WTC11 (cell line): ENCODE measurements at regions not wholly inside any gene's neighbourhood (a gene's known extent, or its start where the extent isn't known, plus 50 kb on each side); places are given as distances from the start of the nearest gene placed in this dataset.

Experiments used
- ATAC-seq: fragments of 200-7000 bp; cut with Tn5 transposase; 2 replicates; pipeline ENCODE4 v1.10.0; 2021; ENCODE audit warnings: mild to moderate bottlenecking, moderate library complexity
- CTCF ChIA-PET: fragments of 300-600 bp; sonication (Branson Sonifier 250); formaldehyde crosslinking; loops from one replicate; lab custom pipeline; 2021; ENCODE audit warnings: antibody characterized with exemption; lab: Charles Lee
- POLR2A ChIA-PET: fragments of 350-600 bp; sonication (Branson Sonifier 250); formaldehyde crosslinking; loops from one replicate; lab custom pipeline; 2021; ENCODE audit warnings: antibody characterized with exemption; lab: Charles Lee
- DNase-seq: peaks from one replicate; pipeline ENCODE4 v3.0.0; 2021; ENCODE audit warnings: low spot score
- H3K27ac Mint-ChIP-seq: 2 replicates; pipeline ENCODE4 v1.8.0; 2021; ENCODE audit warnings: mixed read lengths
- H3K27me3 Mint-ChIP-seq: 2 replicates; pipeline ENCODE4 v1.8.0; 2021; ENCODE audit warnings: low read depth, mild to moderate bottlenecking, moderate library complexity, mixed read lengths
- H3K36me3 Mint-ChIP-seq: 2 replicates; pipeline ENCODE4 v1.8.0; 2021; ENCODE audit warnings: mixed read lengths
- H3K4me1 Mint-ChIP-seq: 2 replicates; pipeline ENCODE4 v1.8.0; 2022; ENCODE audit warnings: mixed read lengths
- H3K4me3 Mint-ChIP-seq: 2 replicates; pipeline ENCODE4 v1.8.0; 2021; ENCODE audit warnings: mild to moderate bottlenecking, moderate library complexity, mixed read lengths
- H3K9me3 Mint-ChIP-seq: 2 replicates; pipeline ENCODE4 v1.8.0; 2021; ENCODE audit warnings: mixed read lengths
- CBFB ChIP-seq: sonication (generic); formaldehyde crosslinking; IDR thresholded peaks from 2 replicates; pipeline ENCODE4 v1.8.1; 2022; ENCODE audit warnings: mild to moderate bottlenecking, low read depth, missing genetic modification reagents
- CREM ChIP-seq: sonication (generic); formaldehyde crosslinking; IDR thresholded peaks from 2 replicates; pipeline ENCODE4 v1.8.1; 2022; ENCODE audit warnings: mild to moderate bottlenecking, missing genetic modification reagents, moderate library complexity
- ETV6 ChIP-seq: sonication (generic); formaldehyde crosslinking; IDR thresholded peaks from 2 replicates; pipeline ENCODE4 v1.8.1; 2022; ENCODE audit warnings: mild to moderate bottlenecking, missing genetic modification reagents
- FOXJ3 ChIP-seq: sonication (generic); formaldehyde crosslinking; IDR thresholded peaks from 2 replicates; pipeline ENCODE4 v1.9.0; 2021; ENCODE audit warnings: missing genetic modification reagents, mild to moderate bottlenecking, borderline replicate concordance
- SMAD4 ChIP-seq: sonication (generic); formaldehyde crosslinking; IDR thresholded peaks from 2 replicates; pipeline ENCODE4 v1.8.0; 2022; ENCODE audit warnings: mild to moderate bottlenecking, missing genetic modification reagents
- TP53 ChIP-seq: sonication (generic); formaldehyde crosslinking; IDR thresholded peaks from 2 replicates; pipeline ENCODE4 v1.8.1; 2023; ENCODE audit warnings: mild to moderate bottlenecking, missing genetic modification reagents
- ZNF219 ChIP-seq: sonication (generic); formaldehyde crosslinking; IDR thresholded peaks from 2 replicates; pipeline ENCODE4 v1.8.0; 2023; ENCODE audit warnings: missing genetic modification reagents, mild to moderate bottlenecking, borderline replicate concordance
- TF ChIP-seq, protein P1 (sequence below): sonication (generic); formaldehyde crosslinking; IDR thresholded peaks from 2 replicates; pipeline ENCODE4 v1.8.1; 2022; ENCODE audit warnings: missing genetic modification reagents, borderline replicate concordance
- TF ChIP-seq, protein P2 (sequence below): sonication (generic); formaldehyde crosslinking; IDR thresholded peaks from 2 replicates; pipeline ENCODE4 v1.8.1; 2023; ENCODE audit warnings: mild to moderate bottlenecking, missing genetic modification reagents, borderline replicate concordance
- TF ChIP-seq, protein P3 (sequence below): sonication (generic); formaldehyde crosslinking; IDR thresholded peaks from 2 replicates; pipeline ENCODE4 v1.8.1; 2023; ENCODE audit warnings: mild to moderate bottlenecking, missing genetic modification reagents, moderate library complexity
- TF ChIP-seq, protein P4 (sequence below): fragments of 250-450 bp; sonication (Bioruptor Pico); IDR thresholded peaks from 2 replicates; pipeline ENCODE4 v1.9.0; 2021; ENCODE audit warnings: mild to moderate bottlenecking, borderline replicate concordance
- TF ChIP-seq, protein P5 (sequence below): sonication (generic); formaldehyde crosslinking; IDR thresholded peaks from 2 replicates; pipeline ENCODE4 v1.8.1; 2023; ENCODE audit warnings: mild to moderate bottlenecking, missing genetic modification reagents
- TF ChIP-seq, protein P6 (sequence below): sonication (generic); formaldehyde crosslinking; IDR thresholded peaks from 2 replicates; pipeline ENCODE4 v1.8.0; 2023; ENCODE audit warnings: missing genetic modification reagents
- TF ChIP-seq, protein P7 (sequence below): fragments of 250-450 bp; sonication (Bioruptor Pico); IDR thresholded peaks from 2 replicates; pipeline ENCODE4 v1.9.0; 2021; ENCODE audit warnings: mild to moderate bottlenecking

DNA sequence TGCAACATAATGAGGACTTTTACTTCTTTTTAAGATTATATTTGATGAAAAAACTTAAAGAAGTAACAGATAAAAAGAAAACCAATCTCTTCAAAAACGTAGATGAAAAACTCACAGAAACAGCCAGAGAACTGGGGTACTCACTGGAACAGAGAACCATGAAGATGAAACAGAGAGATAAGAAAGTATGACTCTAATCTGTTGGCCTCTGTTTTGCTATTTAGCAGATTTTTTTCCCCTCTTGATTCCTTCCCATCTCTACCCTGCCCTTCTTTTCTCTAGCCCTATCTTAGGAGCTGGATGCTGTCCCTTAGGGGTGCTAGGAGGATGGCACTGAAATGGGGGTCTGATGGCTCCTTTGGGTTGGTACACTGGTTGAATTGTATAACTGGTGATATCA lies 97.5 kb upstream of the FREM1 start:
- no peaks in the 10 kb centered on the region for H3K36me3 Mint-ChIP-seq
- POLR2A ChIA-PET = no interaction called here
- no peak overlapping the region for H3K4me3 Mint-ChIP-seq
- H3K9me3 Mint-ChIP-seq = peaks cover 5% of the 10 kb centered on the region; the same call in 1 of the 2 replicates
- CTCF ChIA-PET = no interaction called here
- DNase-seq = no peak
- TF ChIP-seq TP53 (CRISPR knock-in tag) = no peak
- TF ChIP-seq, protein P1, sequence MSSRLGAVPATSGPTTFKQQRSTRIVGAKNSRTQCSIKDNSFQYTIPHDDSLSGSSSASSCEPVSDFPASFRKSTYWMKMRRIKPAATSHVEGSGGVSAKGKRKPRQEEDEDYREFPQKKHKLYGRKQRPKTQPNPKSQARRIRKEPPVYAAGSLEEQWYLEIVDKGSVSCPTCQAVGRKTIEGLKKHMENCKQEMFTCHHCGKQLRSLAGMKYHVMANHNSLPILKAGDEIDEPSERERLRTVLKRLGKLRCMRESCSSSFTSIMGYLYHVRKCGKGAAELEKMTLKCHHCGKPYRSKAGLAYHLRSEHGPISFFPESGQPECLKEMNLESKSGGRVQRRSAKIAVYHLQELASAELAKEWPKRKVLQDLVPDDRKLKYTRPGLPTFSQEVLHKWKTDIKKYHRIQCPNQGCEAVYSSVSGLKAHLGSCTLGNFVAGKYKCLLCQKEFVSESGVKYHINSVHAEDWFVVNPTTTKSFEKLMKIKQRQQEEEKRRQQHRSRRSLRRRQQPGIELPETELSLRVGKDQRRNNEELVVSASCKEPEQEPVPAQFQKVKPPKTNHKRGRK (CRISPR knock-in tag) = no peak
- no peak for TF ChIP-seq ETV6
- TF ChIP-seq, protein P2, sequence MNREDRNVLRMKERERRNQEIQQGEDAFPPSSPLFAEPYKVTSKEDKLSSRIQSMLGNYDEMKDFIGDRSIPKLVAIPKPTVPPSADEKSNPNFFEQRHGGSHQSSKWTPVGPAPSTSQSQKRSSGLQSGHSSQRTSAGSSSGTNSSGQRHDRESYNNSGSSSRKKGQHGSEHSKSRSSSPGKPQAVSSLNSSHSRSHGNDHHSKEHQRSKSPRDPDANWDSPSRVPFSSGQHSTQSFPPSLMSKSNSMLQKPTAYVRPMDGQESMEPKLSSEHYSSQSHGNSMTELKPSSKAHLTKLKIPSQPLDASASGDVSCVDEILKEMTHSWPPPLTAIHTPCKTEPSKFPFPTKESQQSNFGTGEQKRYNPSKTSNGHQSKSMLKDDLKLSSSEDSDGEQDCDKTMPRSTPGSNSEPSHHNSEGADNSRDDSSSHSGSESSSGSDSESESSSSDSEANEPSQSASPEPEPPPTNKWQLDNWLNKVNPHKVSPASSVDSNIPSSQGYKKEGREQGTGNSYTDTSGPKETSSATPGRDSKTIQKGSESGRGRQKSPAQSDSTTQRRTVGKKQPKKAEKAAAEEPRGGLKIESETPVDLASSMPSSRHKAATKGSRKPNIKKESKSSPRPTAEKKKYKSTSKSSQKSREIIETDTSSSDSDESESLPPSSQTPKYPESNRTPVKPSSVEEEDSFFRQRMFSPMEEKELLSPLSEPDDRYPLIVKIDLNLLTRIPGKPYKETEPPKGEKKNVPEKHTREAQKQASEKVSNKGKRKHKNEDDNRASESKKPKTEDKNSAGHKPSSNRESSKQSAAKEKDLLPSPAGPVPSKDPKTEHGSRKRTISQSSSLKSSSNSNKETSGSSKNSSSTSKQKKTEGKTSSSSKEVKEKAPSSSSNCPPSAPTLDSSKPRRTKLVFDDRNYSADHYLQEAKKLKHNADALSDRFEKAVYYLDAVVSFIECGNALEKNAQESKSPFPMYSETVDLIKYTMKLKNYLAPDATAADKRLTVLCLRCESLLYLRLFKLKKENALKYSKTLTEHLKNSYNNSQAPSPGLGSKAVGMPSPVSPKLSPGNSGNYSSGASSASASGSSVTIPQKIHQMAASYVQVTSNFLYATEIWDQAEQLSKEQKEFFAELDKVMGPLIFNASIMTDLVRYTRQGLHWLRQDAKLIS (CRISPR knock-in tag) = no peak
- TF ChIP-seq, protein P3, sequence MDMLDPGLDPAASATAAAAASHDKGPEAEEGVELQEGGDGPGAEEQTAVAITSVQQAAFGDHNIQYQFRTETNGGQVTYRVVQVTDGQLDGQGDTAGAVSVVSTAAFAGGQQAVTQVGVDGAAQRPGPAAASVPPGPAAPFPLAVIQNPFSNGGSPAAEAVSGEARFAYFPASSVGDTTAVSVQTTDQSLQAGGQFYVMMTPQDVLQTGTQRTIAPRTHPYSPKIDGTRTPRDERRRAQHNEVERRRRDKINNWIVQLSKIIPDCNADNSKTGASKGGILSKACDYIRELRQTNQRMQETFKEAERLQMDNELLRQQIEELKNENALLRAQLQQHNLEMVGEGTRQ (CRISPR knock-in tag) = no peak
- TF ChIP-seq, all 79 proteins: peak for 0
- Mint-ChIP-seq H3K4me1 (no peaks in the 10 kb centered on the region), H3K27ac (no peak overlapping the region), H3K27me3 (no peaks in the 10 kb centered on the region; the same call in 1 of the 2 replicates)
- ATAC-seq = no peak

DNA sequence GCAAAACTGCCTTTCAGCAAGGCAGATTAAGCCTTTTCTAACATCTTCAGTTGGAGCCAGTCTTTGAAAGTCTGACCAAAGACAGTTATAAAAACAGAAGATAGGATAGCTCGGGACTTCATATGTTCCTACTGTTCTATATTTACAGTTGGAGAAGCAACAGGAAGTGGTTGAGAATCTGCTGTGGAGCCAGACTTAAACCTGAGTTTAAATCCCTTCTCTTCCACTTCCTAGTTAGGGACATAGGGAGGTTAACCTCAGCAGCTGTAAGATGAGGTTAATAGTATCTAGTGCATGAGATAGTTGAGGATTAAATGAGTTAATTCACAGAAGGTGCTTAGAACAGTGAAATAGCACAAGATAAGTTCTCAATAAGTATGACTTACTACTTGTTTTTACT lies 84.5 kb upstream of the FREM1 start:
- H3K9me3 Mint-ChIP-seq = no peaks in the 10 kb centered on the region
- peaks cover 19% of the 10 kb centered on the region for H3K4me1 Mint-ChIP-seq
- no peak for DNase-seq
- ChIA-PET CTCF (no interaction called here), POLR2A (no interaction called here)
- H3K27ac Mint-ChIP-seq = no peak overlapping the region
- no peak overlapping the region; the same call in 1 of the 2 replicates for H3K4me3 Mint-ChIP-seq
- H3K36me3 Mint-ChIP-seq = no peaks in the 10 kb centered on the region
- no peak for ATAC-seq
- H3K27me3 Mint-ChIP-seq = peaks cover 3% of the 10 kb centered on the region; the same call in 1 of the 2 replicates
- TF ChIP-seq, protein P4, sequence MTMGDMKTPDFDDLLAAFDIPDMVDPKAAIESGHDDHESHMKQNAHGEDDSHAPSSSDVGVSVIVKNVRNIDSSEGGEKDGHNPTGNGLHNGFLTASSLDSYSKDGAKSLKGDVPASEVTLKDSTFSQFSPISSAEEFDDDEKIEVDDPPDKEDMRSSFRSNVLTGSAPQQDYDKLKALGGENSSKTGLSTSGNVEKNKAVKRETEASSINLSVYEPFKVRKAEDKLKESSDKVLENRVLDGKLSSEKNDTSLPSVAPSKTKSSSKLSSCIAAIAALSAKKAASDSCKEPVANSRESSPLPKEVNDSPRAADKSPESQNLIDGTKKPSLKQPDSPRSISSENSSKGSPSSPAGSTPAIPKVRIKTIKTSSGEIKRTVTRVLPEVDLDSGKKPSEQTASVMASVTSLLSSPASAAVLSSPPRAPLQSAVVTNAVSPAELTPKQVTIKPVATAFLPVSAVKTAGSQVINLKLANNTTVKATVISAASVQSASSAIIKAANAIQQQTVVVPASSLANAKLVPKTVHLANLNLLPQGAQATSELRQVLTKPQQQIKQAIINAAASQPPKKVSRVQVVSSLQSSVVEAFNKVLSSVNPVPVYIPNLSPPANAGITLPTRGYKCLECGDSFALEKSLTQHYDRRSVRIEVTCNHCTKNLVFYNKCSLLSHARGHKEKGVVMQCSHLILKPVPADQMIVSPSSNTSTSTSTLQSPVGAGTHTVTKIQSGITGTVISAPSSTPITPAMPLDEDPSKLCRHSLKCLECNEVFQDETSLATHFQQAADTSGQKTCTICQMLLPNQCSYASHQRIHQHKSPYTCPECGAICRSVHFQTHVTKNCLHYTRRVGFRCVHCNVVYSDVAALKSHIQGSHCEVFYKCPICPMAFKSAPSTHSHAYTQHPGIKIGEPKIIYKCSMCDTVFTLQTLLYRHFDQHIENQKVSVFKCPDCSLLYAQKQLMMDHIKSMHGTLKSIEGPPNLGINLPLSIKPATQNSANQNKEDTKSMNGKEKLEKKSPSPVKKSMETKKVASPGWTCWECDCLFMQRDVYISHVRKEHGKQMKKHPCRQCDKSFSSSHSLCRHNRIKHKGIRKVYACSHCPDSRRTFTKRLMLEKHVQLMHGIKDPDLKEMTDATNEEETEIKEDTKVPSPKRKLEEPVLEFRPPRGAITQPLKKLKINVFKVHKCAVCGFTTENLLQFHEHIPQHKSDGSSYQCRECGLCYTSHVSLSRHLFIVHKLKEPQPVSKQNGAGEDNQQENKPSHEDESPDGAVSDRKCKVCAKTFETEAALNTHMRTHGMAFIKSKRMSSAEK (CRISPR knock-in tag) = no peak
- TF ChIP-seq, protein P5, sequence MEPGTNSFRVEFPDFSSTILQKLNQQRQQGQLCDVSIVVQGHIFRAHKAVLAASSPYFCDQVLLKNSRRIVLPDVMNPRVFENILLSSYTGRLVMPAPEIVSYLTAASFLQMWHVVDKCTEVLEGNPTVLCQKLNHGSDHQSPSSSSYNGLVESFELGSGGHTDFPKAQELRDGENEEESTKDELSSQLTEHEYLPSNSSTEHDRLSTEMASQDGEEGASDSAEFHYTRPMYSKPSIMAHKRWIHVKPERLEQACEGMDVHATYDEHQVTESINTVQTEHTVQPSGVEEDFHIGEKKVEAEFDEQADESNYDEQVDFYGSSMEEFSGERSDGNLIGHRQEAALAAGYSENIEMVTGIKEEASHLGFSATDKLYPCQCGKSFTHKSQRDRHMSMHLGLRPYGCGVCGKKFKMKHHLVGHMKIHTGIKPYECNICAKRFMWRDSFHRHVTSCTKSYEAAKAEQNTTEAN = no peak
- TF ChIP-seq SMAD4 (CRISPR knock-in tag) (no peak), CREM (CRISPR knock-in tag) (no peak), CBFB (CRISPR knock-in tag) (no peak), FOXJ3 (no peak), ZNF219 (CRISPR knock-in tag) (no peak)
- TF ChIP-seq, protein P6, sequence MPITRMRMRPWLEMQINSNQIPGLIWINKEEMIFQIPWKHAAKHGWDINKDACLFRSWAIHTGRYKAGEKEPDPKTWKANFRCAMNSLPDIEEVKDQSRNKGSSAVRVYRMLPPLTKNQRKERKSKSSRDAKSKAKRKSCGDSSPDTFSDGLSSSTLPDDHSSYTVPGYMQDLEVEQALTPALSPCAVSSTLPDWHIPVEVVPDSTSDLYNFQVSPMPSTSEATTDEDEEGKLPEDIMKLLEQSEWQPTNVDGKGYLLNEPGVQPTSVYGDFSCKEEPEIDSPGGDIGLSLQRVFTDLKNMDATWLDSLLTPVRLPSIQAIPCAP (CRISPR knock-in tag) = no peak
- TF ChIP-seq, protein P7, sequence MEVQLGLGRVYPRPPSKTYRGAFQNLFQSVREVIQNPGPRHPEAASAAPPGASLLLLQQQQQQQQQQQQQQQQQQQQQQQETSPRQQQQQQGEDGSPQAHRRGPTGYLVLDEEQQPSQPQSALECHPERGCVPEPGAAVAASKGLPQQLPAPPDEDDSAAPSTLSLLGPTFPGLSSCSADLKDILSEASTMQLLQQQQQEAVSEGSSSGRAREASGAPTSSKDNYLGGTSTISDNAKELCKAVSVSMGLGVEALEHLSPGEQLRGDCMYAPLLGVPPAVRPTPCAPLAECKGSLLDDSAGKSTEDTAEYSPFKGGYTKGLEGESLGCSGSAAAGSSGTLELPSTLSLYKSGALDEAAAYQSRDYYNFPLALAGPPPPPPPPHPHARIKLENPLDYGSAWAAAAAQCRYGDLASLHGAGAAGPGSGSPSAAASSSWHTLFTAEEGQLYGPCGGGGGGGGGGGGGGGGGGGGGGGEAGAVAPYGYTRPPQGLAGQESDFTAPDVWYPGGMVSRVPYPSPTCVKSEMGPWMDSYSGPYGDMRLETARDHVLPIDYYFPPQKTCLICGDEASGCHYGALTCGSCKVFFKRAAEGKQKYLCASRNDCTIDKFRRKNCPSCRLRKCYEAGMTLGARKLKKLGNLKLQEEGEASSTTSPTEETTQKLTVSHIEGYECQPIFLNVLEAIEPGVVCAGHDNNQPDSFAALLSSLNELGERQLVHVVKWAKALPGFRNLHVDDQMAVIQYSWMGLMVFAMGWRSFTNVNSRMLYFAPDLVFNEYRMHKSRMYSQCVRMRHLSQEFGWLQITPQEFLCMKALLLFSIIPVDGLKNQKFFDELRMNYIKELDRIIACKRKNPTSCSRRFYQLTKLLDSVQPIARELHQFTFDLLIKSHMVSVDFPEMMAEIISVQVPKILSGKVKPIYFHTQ (CRISPR knock-in tag) = no peak
- TF ChIP-seq, all 79 proteins: peak for 0
